Testis (tissue), 2 donors: ENCODE measurements at regions not wholly inside any gene's neighbourhood (a gene's known extent, or its start where the extent isn't known, plus 50 kb on each side); places are given as distances from the start of the nearest gene placed in this dataset.

Source experiments
- POLR2A ChIP-seq: fragments of 450-650 bp; IDR thresholded peaks from one replicate; pipeline ENCODE4 v1.6.1; 2017; ENCODE audit warnings: antibody characterized with exemption, mild to moderate bottlenecking, moderate library complexity
- TF ChIP-seq, protein P1 (sequence below), 3 experiments: fragments of 450-650 bp in 2 of 3; fragments of 200-600 bp in 1 of 3; sonication (generic) in 1 of 3; IDR thresholded peaks; one replicate each; pipeline ENCODE4 v1.5.1; 2016 to 2019; ENCODE audit warnings: antibody characterized with exemption in 3 of 3, mild to moderate bottlenecking in 2 of 3, moderate library complexity in 1 of 3

- TF ChIP-seq, protein P1, sequence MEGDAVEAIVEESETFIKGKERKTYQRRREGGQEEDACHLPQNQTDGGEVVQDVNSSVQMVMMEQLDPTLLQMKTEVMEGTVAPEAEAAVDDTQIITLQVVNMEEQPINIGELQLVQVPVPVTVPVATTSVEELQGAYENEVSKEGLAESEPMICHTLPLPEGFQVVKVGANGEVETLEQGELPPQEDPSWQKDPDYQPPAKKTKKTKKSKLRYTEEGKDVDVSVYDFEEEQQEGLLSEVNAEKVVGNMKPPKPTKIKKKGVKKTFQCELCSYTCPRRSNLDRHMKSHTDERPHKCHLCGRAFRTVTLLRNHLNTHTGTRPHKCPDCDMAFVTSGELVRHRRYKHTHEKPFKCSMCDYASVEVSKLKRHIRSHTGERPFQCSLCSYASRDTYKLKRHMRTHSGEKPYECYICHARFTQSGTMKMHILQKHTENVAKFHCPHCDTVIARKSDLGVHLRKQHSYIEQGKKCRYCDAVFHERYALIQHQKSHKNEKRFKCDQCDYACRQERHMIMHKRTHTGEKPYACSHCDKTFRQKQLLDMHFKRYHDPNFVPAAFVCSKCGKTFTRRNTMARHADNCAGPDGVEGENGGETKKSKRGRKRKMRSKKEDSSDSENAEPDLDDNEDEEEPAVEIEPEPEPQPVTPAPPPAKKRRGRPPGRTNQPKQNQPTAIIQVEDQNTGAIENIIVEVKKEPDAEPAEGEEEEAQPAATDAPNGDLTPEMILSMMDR (IDR thresholded peaks at IDR 0.05): no peak
- no peak for TF ChIP-seq POLR2A
Measured at GRCh38 chr2:121137571-121137970, 147.4 kb downstream of the TFCP2L1 start.
